Activated CD4-positive, alpha-beta T cell treated with anti-CD3 and anti-CD28 coated beads, Interleukin-2, Interleukin-4, amounts not matched to agents 100 ng/mL and 50 ng/mL, durations not matched to agents 16 hours and 8 hours (primary cell): ENCODE measurements at regions not wholly inside any gene's neighbourhood (a gene's known extent, or its start where the extent isn't known, plus 50 kb on each side); places are given as distances from the start of the nearest gene placed in this dataset.
"Not testable (repeated sequence)": the region's sequence is repeated elsewhere in the genome, so short reads cannot be mapped to it uniquely, and the experiment has no call there.

Experiments
- DNase-seq: peaks from one replicate; pipeline ENCODE4 v3.0.0-alpha.2; 2020; ENCODE audit warnings: low spot score

- DNase-seq = no peak
These were observed 52.7 kb downstream of the KCNA5 start for GRCh38 chr12:5096241-5096924.

- no peak for DNase-seq
These were observed 54.1 kb downstream of the KCNA5 start for GRCh38 chr12:5097786-5098185.

- no peak for DNase-seq
These were observed 55.5 kb downstream of the KCNA5 start for GRCh38 chr12:5099136-5099535.

GRCh38 chr12:5099591-5099990 lies 55.9 kb downstream of the KCNA5 start:
- DNase-seq = no peak

GRCh38 chr12:5101686-5102085 lies 58.0 kb downstream of the KCNA5 start:
- DNase-seq = no peak

GRCh38 chr12:5102261-5102789 lies 58.6 kb downstream of the KCNA5 start:
- no peak for DNase-seq

GRCh38 chr12:5102806-5103205 lies 59.1 kb downstream of the KCNA5 start:
- no peak for DNase-seq

- no peak for DNase-seq
These were observed 66.7 kb downstream of the KCNA5 start for GRCh38 chr12:5110345-5110744.

- no peak for DNase-seq
These were observed 70.8 kb downstream of the KCNA5 start for GRCh38 chr12:5114436-5114835.

- DNase-seq = not testable (repeated sequence)
These were observed 78.1 kb downstream of the KCNA5 start for GRCh38 chr12:5121784-5122183.

GRCh38 chr12:5122256-5122831 lies 78.7 kb downstream of the KCNA5 start:
- not testable (repeated sequence) for DNase-seq

GRCh38 chr12:5123921-5124320 lies 80.2 kb downstream of the KCNA5 start:
- no peak for DNase-seq

GRCh38 chr12:5124401-5124800 lies 80.7 kb downstream of the KCNA5 start:
- no peak for DNase-seq

GRCh38 chr12:5134861-5135525 lies 91.3 kb downstream of the KCNA5 start:
- no peak for DNase-seq

GRCh38 chr12:5138256-5138655 lies 94.6 kb downstream of the KCNA5 start:
- no peak for DNase-seq

- DNase-seq = no peak
These were observed 95.2 kb downstream of the KCNA5 start for GRCh38 chr12:5138845-5139244.

- no peak for DNase-seq
These were observed 96.1 kb downstream of the KCNA5 start for GRCh38 chr12:5139751-5140150.

- DNase-seq = no peak
These were observed 96.5 kb downstream of the KCNA5 start for GRCh38 chr12:5140190-5140589.

GRCh38 chr12:5148880-5149279 lies 105.2 kb downstream of the KCNA5 start:
- DNase-seq = no peak

- no peak for DNase-seq
These were observed 110.4 kb downstream of the KCNA5 start for GRCh38 chr12:5154091-5154490.

- DNase-seq = no peak
These were observed 112.2 kb downstream of the KCNA5 start for GRCh38 chr12:5155866-5156265.

- DNase-seq = no peak
These were observed 117.1 kb downstream of the KCNA5 start for GRCh38 chr12:5160827-5161226.

GRCh38 chr12:5163661-5164060 lies 120.0 kb downstream of the KCNA5 start:
- DNase-seq = no peak
